HepG2 (cell line): ENCODE measurements at regions not wholly inside any gene's neighbourhood (a gene's known extent, or its start where the extent isn't known, plus 50 kb on each side); places are given as distances from the start of the nearest gene placed in this dataset.

Experiments used
- AFF4 ChIP-seq: sonication (generic); formaldehyde crosslinking; IDR thresholded peaks from 2 replicates; pipeline ENCODE4 v1.4.0; 2020; ENCODE audit warnings: missing genetic modification reagents
- ATF7 ChIP-seq, 2 experiments: fragments of 450-650 bp in 1 of 2; sonication (generic) in 1 of 2; formaldehyde crosslinking in 1 of 2; IDR thresholded peaks; 2 replicates each; pipeline versions ENCODE4 v1.4.0 to v1.6.1; 2016 to 2020; ENCODE audit warnings: antibody characterized with exemption in 1 of 2, mild to moderate bottlenecking in 1 of 2, missing genetic modification reagents in 1 of 2
- CTCF ChIP-seq: sonication (generic); formaldehyde crosslinking; IDR thresholded peaks from 2 replicates; pipeline ENCODE4 v1.5.0; 2020; ENCODE audit warnings: mild to moderate bottlenecking, missing genetic modification reagents, moderate library complexity
- GLI4 ChIP-seq: sonication (generic); formaldehyde crosslinking; IDR thresholded peaks from 2 replicates; pipeline ENCODE4 v1.5.1; 2020; ENCODE audit warnings: missing genetic modification reagents, mild to moderate bottlenecking, moderate library complexity, borderline replicate concordance
- IRF1 ChIP-seq: sonication (generic); formaldehyde crosslinking; IDR thresholded peaks from 2 replicates; pipeline ENCODE4 v1.4.0; 2020; ENCODE audit warnings: low read depth, mild to moderate bottlenecking, missing genetic modification reagents
- PBX2 ChIP-seq: IDR thresholded peaks from 2 replicates; pipeline ENCODE4 v1.6.1; 2016; ENCODE audit warnings: control low read depth
- POLR2AphosphoS5 ChIP-seq: IDR thresholded peaks from 2 replicates; pipeline ENCODE4 v1.6.1; 2012; ENCODE audit warnings: low read depth, low read length
- RAD21 ChIP-seq: fragments of 450-650 bp; formaldehyde crosslinking; IDR thresholded peaks from 2 replicates; pipeline ENCODE4 v1.5.0; 2020; ENCODE audit warnings: mild to moderate bottlenecking
- SIN3A ChIP-seq: IDR thresholded peaks from 2 replicates; pipeline ENCODE4 v1.6.1; 2011; ENCODE audit warnings: low read depth, mild to moderate bottlenecking, control low read depth, low read length, borderline replicate concordance
- TCF7L2 ChIP-seq: IDR thresholded peaks from 2 replicates; pipeline ENCODE4 v1.6.1; 2011; ENCODE audit warnings: mild to moderate bottlenecking, low read depth, low read length, moderate library complexity
- ZNF543 ChIP-seq: sonication (generic); formaldehyde crosslinking; IDR thresholded peaks from 2 replicates; pipeline ENCODE4 v1.4.0; 2020; ENCODE audit warnings: mild to moderate bottlenecking, missing genetic modification reagents
- ZNF652 ChIP-seq: IDR thresholded peaks from 2 replicates; pipeline ENCODE4 v1.6.1; 2016; ENCODE audit warnings: low read depth, borderline replicate concordance
- ZNF761 ChIP-seq: sonication (generic); formaldehyde crosslinking; conservative IDR thresholded peaks from 2 replicates; pipeline ENCODE4 v1.4.0; 2020; ENCODE audit warnings: mild to moderate bottlenecking, missing genetic modification reagents
- ZNF878 ChIP-seq: sonication (generic); formaldehyde crosslinking; IDR thresholded peaks from 2 replicates; pipeline ENCODE4 v1.8.1; 2023; ENCODE audit warnings: mild to moderate bottlenecking, missing genetic modification reagents, moderate library complexity

- TF ChIP-seq ATF7 (IDR thresholded peaks at IDR 0.05) = no peak
- no peak for TF ChIP-seq ATF7 (CRISPR knock-in tag; IDR thresholded peaks at IDR 0.05)
- no peak for TF ChIP-seq CTCF (CRISPR knock-in tag)
- no peak for TF ChIP-seq SIN3A
- TF ChIP-seq RAD21 (CRISPR knock-in tag) = no peak
- TF ChIP-seq PBX2 (CRISPR knock-in tag) = no peak
- no peak for TF ChIP-seq ZNF761 (CRISPR knock-in tag)
- no peak for TF ChIP-seq ZNF878 (CRISPR knock-in tag)
- no peak for TF ChIP-seq POLR2AphosphoS5
- no peak for TF ChIP-seq ZNF652 (CRISPR knock-in tag)
- TF ChIP-seq ZNF543 (CRISPR knock-in tag) = no peak
- no peak for TF ChIP-seq IRF1
- no peak for TF ChIP-seq TCF7L2
- TF ChIP-seq AFF4 = no peak
- no peak for TF ChIP-seq GLI4
These were observed 451.7 kb downstream of the AGTPBP1 start for GRCh38 chr9:85290019-85290418.
